Fibroblast of mammary gland (primary cell): ENCODE measurements at regions not wholly inside any gene's neighbourhood (a gene's known extent, or its start where the extent isn't known, plus 50 kb on each side); places are given as distances from the start of the nearest gene placed in this dataset.
A peak's percentile ranks its signal among the peaks of the same experiment; 100 is the strongest.

ENCODE experiments used
- DNase-seq: peaks from one replicate; pipeline ENCODE4 v3.0.0-alpha.2; 2010; ENCODE audit warnings: low read depth
- H3K4me3 ChIP-seq: 2 replicates; pipeline ENCODE4 v1.5.1; 2011; ENCODE audit warnings: low read depth, mild to moderate bottlenecking, low read length, moderate library complexity; ENCODE audit not compliant: control insufficient read depth
- CTCF ChIP-seq: conservative IDR thresholded peaks from 2 replicates; pipeline ENCODE4 v1.5.1; 2011; ENCODE audit warnings: low read depth, low read length, inconsistent platforms; ENCODE audit not compliant: control insufficient read depth, insufficient read depth

- no peak overlapping the region for H3K4me3 ChIP-seq
- no peak for TF ChIP-seq CTCF
- DNase-seq: no peak
Observed at GRCh38 chr9:90310521-90310876, 332.1 kb downstream of the DIRAS2 start.

- no peak for DNase-seq
- TF ChIP-seq CTCF: no peak
- H3K4me3 ChIP-seq: no peak overlapping the region
Observed at GRCh38 chr9:90311811-90312210, 330.8 kb downstream of the DIRAS2 start.

GRCh38 chr9:90322296-90322695, 320.3 kb downstream of the DIRAS2 start:
- TF ChIP-seq CTCF: no peak
- no peak overlapping the region for H3K4me3 ChIP-seq
- peak; percentile 37 for DNase-seq

- no peak overlapping the region for H3K4me3 ChIP-seq
- DNase-seq: peak; percentile 56
- no peak for TF ChIP-seq CTCF
Observed at GRCh38 chr9:90325913-90326653, 316.5 kb downstream of the DIRAS2 start.

- no peak overlapping the region for H3K4me3 ChIP-seq
- no peak for DNase-seq
- no peak for TF ChIP-seq CTCF
Observed at GRCh38 chr9:90330231-90330630, 312.4 kb downstream of the DIRAS2 start.

- TF ChIP-seq CTCF: no peak
- H3K4me3 ChIP-seq: no peak overlapping the region
- peak; percentile 76 for DNase-seq
Observed at GRCh38 chr9:90331826-90332575, 310.6 kb downstream of the DIRAS2 start.

GRCh38 chr9:90333226-90333625, 309.4 kb downstream of the DIRAS2 start:
- no peak for TF ChIP-seq CTCF
- no peak overlapping the region for H3K4me3 ChIP-seq

More at GRCh38 chr9:90333226-90333625, 309.4 kb downstream of the DIRAS2 start:
- no peak for DNase-seq
